ENCODE measurements at regions not wholly inside any gene's neighbourhood (a gene's known extent, or its start where the extent isn't known, plus 50 kb on each side); places are given as distances from the start of the nearest gene placed in this dataset.
"Not testable (repeated sequence)": the region's sequence is repeated elsewhere in the genome, so short reads cannot be mapped to it uniquely, and the experiment has no call there.

DNA sequence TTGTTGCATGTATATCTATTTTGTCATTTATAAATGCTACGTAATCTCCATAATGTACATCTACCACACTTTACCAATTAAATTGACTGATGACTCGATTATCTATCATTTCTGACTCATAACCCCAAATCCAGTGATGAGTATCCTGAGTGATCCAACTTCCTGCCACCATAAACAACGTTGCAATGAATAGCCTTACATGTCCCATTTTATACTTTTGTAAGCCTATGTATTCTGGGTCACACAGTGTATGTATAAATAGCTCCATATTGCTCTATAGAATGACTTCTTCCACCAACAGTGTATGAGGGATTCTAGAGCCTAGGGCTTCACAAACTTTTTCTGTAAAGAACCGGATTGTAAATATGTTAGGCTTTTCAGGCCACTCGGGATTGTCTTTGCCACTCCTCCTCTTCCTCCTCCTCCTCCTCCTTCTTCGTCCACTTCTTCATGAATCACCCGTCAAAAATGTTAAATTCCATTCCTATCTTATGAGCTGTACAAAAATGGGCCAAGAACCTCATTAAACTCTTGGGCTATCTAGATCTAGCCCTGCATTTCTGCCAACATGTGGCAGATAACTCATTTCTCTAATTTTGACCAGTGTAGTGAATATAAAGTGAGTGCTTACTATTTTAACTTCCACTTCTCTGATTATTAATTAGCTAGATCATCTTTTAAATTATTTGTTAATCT is 672.2 kb upstream of the AMOT start:
- H3K9me3 Mint-ChIP-seq, result no peaks in the 10 kb centered on the region
- H3K27ac Mint-ChIP-seq, result no peak overlapping the region
- H3K36me3 Mint-ChIP-seq, result no peaks in the 10 kb centered on the region

GRCh38 chrX:113510586-113510985 is 670.0 kb upstream of the AMOT start:
- Mint-ChIP-seq H3K36me3 (no peaks in the 10 kb centered on the region), H3K27ac (no peak overlapping the region), H3K4me3 (no peak overlapping the region), H3K27me3 (no peaks in the 10 kb centered on the region), H3K9me3 (no peaks in the 10 kb centered on the region), H3K4me1 (ENCODE audit: unreplicated experiment) (no peaks in the 10 kb centered on the region)
- TF ChIP-seq, protein P1, sequence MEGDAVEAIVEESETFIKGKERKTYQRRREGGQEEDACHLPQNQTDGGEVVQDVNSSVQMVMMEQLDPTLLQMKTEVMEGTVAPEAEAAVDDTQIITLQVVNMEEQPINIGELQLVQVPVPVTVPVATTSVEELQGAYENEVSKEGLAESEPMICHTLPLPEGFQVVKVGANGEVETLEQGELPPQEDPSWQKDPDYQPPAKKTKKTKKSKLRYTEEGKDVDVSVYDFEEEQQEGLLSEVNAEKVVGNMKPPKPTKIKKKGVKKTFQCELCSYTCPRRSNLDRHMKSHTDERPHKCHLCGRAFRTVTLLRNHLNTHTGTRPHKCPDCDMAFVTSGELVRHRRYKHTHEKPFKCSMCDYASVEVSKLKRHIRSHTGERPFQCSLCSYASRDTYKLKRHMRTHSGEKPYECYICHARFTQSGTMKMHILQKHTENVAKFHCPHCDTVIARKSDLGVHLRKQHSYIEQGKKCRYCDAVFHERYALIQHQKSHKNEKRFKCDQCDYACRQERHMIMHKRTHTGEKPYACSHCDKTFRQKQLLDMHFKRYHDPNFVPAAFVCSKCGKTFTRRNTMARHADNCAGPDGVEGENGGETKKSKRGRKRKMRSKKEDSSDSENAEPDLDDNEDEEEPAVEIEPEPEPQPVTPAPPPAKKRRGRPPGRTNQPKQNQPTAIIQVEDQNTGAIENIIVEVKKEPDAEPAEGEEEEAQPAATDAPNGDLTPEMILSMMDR (conservative IDR thresholded peaks at IDR 0.05), result no peak
- DNase-seq (ENCODE audit: extremely low spot score, unreplicated experiment), result no peak

More for the DNA sequence above, 672.2 kb upstream of the AMOT start:
- Mint-ChIP-seq H3K4me3 (no peak overlapping the region), H3K4me1 (ENCODE audit: unreplicated experiment) (no peaks in the 10 kb centered on the region), H3K27me3 (no peaks in the 10 kb centered on the region)
- TF ChIP-seq, protein P1 (conservative IDR thresholded peaks at IDR 0.05), result no peak
- DNase-seq (ENCODE audit: extremely low spot score, unreplicated experiment), result no peak

- no peak overlapping the region for H3K4me3 Mint-ChIP-seq
- no peaks in the 10 kb centered on the region for H3K27me3 Mint-ChIP-seq
- no peaks in the 10 kb centered on the region for H3K36me3 Mint-ChIP-seq
- no peaks in the 10 kb centered on the region for H3K4me1 Mint-ChIP-seq (ENCODE audit: unreplicated experiment)
- DNase-seq (ENCODE audit: extremely low spot score, unreplicated experiment), result no peak
- H3K27ac Mint-ChIP-seq, result no peak overlapping the region
- TF ChIP-seq, protein P1 (conservative IDR thresholded peaks at IDR 0.05), result no peak
- peaks cover 10% of the 10 kb centered on the region for H3K9me3 Mint-ChIP-seq
Observed at GRCh38 chrX:113492895-113493294, 652.3 kb upstream of the AMOT start.

DNA sequence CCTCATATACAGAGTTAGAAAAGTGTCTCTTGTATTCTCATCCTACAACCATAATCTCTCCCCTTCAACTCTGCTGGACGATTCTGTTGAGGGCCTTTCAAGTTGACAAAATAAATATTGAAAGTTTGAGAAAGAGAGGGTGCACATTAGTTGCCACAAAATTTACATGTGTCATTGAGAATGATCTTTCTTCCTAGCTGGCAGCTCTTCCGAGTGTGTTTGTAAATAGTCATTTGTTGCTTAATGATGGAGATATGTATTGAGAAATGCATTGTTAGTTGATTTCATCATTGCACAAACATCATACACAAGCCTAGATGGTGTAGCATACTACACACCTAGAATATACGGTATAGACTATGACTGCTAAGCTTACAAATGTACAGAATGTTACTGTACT is 632.8 kb upstream of the AMOT start:
- Mint-ChIP-seq H3K27me3 (no peaks in the 10 kb centered on the region), H3K4me1 (ENCODE audit: unreplicated experiment) (no peaks in the 10 kb centered on the region), H3K27ac (no peak overlapping the region), H3K4me3 (no peak overlapping the region), H3K36me3 (no peaks in the 10 kb centered on the region), H3K9me3 (no peaks in the 10 kb centered on the region)
- DNase-seq (ENCODE audit: extremely low spot score, unreplicated experiment), result no peak
- TF ChIP-seq, protein P1 (conservative IDR thresholded peaks at IDR 0.05), result no peak

DNA sequence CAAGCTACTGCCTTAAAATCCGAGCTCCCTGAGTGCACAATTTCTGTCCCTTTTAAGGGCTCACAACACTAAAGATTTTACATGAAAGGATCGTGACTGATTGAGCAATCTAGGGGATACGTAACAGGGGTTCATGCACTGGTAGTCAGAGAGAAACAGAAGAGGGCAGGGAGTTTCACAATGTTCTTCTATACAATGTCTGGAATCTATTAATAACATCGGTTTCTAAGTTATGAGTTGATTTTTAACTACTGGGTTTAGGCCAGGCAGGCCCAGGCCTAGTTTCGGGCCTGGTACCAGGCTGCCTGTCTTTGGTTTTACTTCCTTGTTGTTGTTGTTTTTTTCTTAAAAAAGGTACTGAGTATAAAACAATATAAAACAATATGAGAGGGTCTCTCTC is 632.4 kb upstream of the AMOT start:
- H3K4me1 Mint-ChIP-seq (ENCODE audit: unreplicated experiment); H3K27me3 Mint-ChIP-seq; H3K9me3 Mint-ChIP-seq; DNase-seq (ENCODE audit: extremely low spot score, unreplicated experiment); H3K4me3 Mint-ChIP-seq; H3K27ac Mint-ChIP-seq; H3K36me3 Mint-ChIP-seq: not testable (repeated sequence)

- Mint-ChIP-seq H3K27me3 (no peaks in the 10 kb centered on the region), H3K36me3 (no peaks in the 10 kb centered on the region), H3K27ac (peak overlapping the region; percentile 98), H3K9me3 (no peaks in the 10 kb centered on the region), H3K4me3 (peak overlapping the region; percentile 67), H3K4me1 (ENCODE audit: unreplicated experiment) (no peaks in the 10 kb centered on the region)
- DNase-seq (ENCODE audit: extremely low spot score, unreplicated experiment), result no peak
- TF ChIP-seq, protein P1 (conservative IDR thresholded peaks at IDR 0.05), result no peak
Observed at GRCh38 chrX:113470166-113470565, 629.5 kb upstream of the AMOT start.
